NB4 (cell line): ENCODE measurements at regions not wholly inside any gene's neighbourhood (a gene's known extent, or its start where the extent isn't known, plus 50 kb on each side); places are given as distances from the start of the nearest gene placed in this dataset.

Experiments used
- MAX ChIP-seq: IDR thresholded peaks from 2 replicates; pipeline ENCODE4 v1.6.1; 2011; ENCODE audit warnings: low read depth, low read length
- MYC ChIP-seq: IDR thresholded peaks from 2 replicates; pipeline ENCODE4 v1.6.1; 2011; ENCODE audit warnings: low read depth, low read length
- POLR2A ChIP-seq: IDR thresholded peaks from 2 replicates; pipeline ENCODE4 v1.6.1; 2011; ENCODE audit warnings: mild to moderate bottlenecking; ENCODE audit not compliant: insufficient read length; ENCODE audit errors: extremely low read depth
- TF ChIP-seq, protein P1 (sequence below): IDR thresholded peaks from one replicate; pipeline ENCODE4 v1.5.1; 2012; ENCODE audit warnings: low read depth, low read length

- TF ChIP-seq, protein P1, sequence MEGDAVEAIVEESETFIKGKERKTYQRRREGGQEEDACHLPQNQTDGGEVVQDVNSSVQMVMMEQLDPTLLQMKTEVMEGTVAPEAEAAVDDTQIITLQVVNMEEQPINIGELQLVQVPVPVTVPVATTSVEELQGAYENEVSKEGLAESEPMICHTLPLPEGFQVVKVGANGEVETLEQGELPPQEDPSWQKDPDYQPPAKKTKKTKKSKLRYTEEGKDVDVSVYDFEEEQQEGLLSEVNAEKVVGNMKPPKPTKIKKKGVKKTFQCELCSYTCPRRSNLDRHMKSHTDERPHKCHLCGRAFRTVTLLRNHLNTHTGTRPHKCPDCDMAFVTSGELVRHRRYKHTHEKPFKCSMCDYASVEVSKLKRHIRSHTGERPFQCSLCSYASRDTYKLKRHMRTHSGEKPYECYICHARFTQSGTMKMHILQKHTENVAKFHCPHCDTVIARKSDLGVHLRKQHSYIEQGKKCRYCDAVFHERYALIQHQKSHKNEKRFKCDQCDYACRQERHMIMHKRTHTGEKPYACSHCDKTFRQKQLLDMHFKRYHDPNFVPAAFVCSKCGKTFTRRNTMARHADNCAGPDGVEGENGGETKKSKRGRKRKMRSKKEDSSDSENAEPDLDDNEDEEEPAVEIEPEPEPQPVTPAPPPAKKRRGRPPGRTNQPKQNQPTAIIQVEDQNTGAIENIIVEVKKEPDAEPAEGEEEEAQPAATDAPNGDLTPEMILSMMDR: no peak
- no peak for TF ChIP-seq POLR2A
- no peak for TF ChIP-seq MAX
- no peak for TF ChIP-seq MYC
Observed at GRCh38 chr4:41870035-41870434, 65.2 kb upstream of the TMEM33 start.
